Gastroesophageal sphincter (tissue), 4 donors: ENCODE measurements at regions not wholly inside any gene's neighbourhood (a gene's known extent, or its start where the extent isn't known, plus 50 kb on each side); places are given as distances from the start of the nearest gene placed in this dataset.

Experiments used
- ATAC-seq: fragments of 150-250 bp; one replicate; pipeline ENCODE4 v1.9.1; 2016; ENCODE audit warnings: mild to moderate bottlenecking, moderate library complexity
- H3K27ac ChIP-seq, 4 donors: fragments of 200-600 bp; sonication (generic) in 3 of 4; 1 replicate in 3 of 4; 2 replicates in 1 of 4; pipeline ENCODE4 v1.5.1; 2016 to 2019
- H3K27me3 ChIP-seq: fragments of 200-600 bp; sonication (generic); one replicate; pipeline ENCODE4 v1.5.1; 2019
- H3K36me3 ChIP-seq, 2 donors: fragments of 200-600 bp; sonication (generic); one replicate each; pipeline ENCODE4 v1.5.1; 2019; ENCODE audit warnings: control low read depth in 1 of 2
- H3K4me1 ChIP-seq, 3 donors: fragments of 200-600 bp; sonication (generic); 1 replicate in 2 of 3; 2 replicates in 1 of 3; pipeline ENCODE4 v1.5.1; 2016 to 2019; ENCODE audit warnings: control low read depth in 2 of 3
- H3K4me3 ChIP-seq, 2 donors: fragments of 200-600 bp; sonication (generic); one replicate each; pipeline ENCODE4 v1.5.1; 2019; ENCODE audit warnings: mild to moderate bottlenecking in 1 of 2, moderate library complexity in 1 of 2
- H3K9me3 ChIP-seq, 3 donors: fragments of 200-600 bp; sonication (generic); one replicate each; pipeline ENCODE4 v1.5.1; 2017 to 2019; ENCODE audit warnings: control low read depth in 2 of 3
- EP300 ChIP-seq: sonication (generic); formaldehyde crosslinking; IDR thresholded peaks from one replicate; pipeline ENCODE4 v1.6.1; 2017; ENCODE audit warnings: antibody characterized with exemption, mild to moderate bottlenecking
- POLR2A ChIP-seq, 2 donors: fragments of 450-650 bp; IDR thresholded peaks; one replicate each; pipeline ENCODE4 v1.6.1; 2017; ENCODE audit warnings: antibody characterized with exemption in 2 of 2, mild to moderate bottlenecking in 2 of 2, moderate library complexity in 1 of 2
- POLR2AphosphoS5 ChIP-seq: sonication (generic); formaldehyde crosslinking; IDR thresholded peaks from one replicate; pipeline ENCODE4 v1.6.1; 2017; ENCODE audit warnings: antibody characterized with exemption
- WGBS, 2 donors: methylation state at CpG; one replicate each; pipeline ENCODE4 v1.1.5; 2018; ENCODE audit warnings: low coverage in 1 of 2; 5-methylcytosine and 5-hydroxymethylcytosine counted together
- TF ChIP-seq, protein P1 (sequence below), 4 experiments: fragments of 200-600 bp in 2 of 4; fragments of 450-650 bp in 2 of 4; sonication (generic) in 1 of 4; IDR thresholded peaks; one replicate each; pipeline ENCODE4 v1.5.1; 2017 to 2019; ENCODE audit warnings: antibody characterized with exemption in 4 of 4, mild to moderate bottlenecking in 2 of 4, moderate library complexity in 2 of 4

DNA sequence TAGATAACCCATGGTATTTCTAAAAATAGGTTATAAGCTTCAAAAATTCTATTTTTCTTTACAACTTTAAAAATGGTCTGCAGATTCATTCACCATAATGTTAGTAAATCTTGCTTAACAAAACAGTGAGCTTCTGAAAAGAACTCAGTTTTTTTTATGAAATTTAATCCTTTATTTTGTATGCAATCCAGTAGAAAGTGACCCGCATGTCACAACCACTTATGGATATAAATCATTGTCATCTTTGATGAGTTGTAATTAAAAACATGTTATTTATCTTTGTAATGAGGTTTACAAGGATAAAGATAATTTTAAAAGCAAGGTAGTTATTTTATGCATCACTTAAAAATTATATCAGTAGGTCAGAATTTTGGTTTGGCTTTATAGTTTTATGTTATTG is 173.5 kb upstream of the SEMA3A start:
- Histone ChIP-seq H3K9me3 (no peaks in the 10 kb centered on the region), H3K27me3 (no peaks in the 10 kb centered on the region), H3K27ac (no peak overlapping the region), H3K4me1 (peaks cover 0 to 18% (median 0%) of the 10 kb centered on the region in 3 donors), H3K4me3 (no peak overlapping the region), H3K36me3 (no peaks in the 10 kb centered on the region)
- TF ChIP-seq EP300, result no peak
- no peak for TF ChIP-seq POLR2A (IDR thresholded peaks at IDR 0.05)
- TF ChIP-seq, protein P1, sequence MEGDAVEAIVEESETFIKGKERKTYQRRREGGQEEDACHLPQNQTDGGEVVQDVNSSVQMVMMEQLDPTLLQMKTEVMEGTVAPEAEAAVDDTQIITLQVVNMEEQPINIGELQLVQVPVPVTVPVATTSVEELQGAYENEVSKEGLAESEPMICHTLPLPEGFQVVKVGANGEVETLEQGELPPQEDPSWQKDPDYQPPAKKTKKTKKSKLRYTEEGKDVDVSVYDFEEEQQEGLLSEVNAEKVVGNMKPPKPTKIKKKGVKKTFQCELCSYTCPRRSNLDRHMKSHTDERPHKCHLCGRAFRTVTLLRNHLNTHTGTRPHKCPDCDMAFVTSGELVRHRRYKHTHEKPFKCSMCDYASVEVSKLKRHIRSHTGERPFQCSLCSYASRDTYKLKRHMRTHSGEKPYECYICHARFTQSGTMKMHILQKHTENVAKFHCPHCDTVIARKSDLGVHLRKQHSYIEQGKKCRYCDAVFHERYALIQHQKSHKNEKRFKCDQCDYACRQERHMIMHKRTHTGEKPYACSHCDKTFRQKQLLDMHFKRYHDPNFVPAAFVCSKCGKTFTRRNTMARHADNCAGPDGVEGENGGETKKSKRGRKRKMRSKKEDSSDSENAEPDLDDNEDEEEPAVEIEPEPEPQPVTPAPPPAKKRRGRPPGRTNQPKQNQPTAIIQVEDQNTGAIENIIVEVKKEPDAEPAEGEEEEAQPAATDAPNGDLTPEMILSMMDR (IDR thresholded peaks at IDR 0.05), result no peak
- TF ChIP-seq POLR2AphosphoS5, result no peak
- no peak for ATAC-seq
- WGBS, 2 donors, result 83 to 100% methylated on average over 1 of the region's 1 CpG

DNA sequence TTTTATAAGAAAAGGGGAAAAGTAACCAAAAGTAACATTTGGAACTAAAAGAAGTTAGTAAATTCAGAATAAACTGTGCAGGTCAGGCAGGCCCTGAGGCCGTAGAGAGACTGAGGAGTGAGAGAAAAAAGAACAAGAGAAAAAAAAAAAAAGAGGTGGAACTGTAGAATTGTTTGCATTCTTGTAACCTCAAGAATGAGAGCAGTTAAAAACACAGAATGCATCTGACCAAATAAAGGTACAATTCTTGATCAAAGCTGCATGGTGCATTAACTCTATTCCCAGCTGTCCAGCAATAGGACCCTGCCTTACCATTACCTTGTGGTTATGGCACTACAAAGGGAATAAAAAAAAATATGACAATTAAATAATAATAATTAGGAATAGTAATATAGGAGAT is 170.1 kb upstream of the SEMA3A start:
- TF ChIP-seq EP300, result no peak
- no peak for TF ChIP-seq POLR2AphosphoS5
- H3K27me3 ChIP-seq, result no peaks in the 10 kb centered on the region
- WGBS, 2 donors, result 8 to 33% methylated on average over 1 of the region's 1 CpG

DNA sequence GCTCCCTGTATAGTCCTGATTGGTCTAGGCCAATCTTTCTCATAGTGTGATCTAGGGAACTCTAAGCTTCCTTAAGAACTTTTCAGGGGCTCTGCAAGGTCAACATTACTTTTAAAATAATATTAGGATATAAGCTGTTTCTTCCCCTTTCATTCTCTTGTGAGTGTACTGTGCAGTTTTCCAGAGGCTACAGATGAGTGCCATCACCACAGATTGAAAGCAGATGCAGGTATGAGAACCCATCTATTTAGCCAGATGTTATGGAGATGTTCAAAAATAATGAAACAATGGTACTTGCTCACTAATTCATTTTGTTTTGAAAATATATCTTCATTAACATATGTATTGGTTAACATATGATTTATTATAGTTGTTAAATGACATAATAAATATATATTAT is 169.2 kb upstream of the SEMA3A start:
- Histone ChIP-seq H3K4me3 (no peak overlapping the region), H3K27me3 (no peaks in the 10 kb centered on the region), H3K27ac (no peak overlapping the region), H3K4me1 (peaks cover 0 to 21% (median 0%) of the 10 kb centered on the region in 3 donors), H3K9me3 (no peaks in the 10 kb centered on the region), H3K36me3 (no peaks in the 10 kb centered on the region)
- TF ChIP-seq POLR2A (IDR thresholded peaks at IDR 0.05) (no peak), EP300 (no peak), POLR2AphosphoS5 (no peak)
- TF ChIP-seq, protein P1 (IDR thresholded peaks at IDR 0.05), result no peak
- ATAC-seq, result no peak

More for the DNA sequence above, 170.1 kb upstream of the SEMA3A start:
- no peak overlapping the region for H3K4me3 ChIP-seq
- peak overlapping the region in 1 of 4 donors; percentile 17 for H3K27ac ChIP-seq
- H3K4me1 ChIP-seq, result peaks cover 0 to 21% (median 0%) of the 10 kb centered on the region in 3 donors
- ATAC-seq, result no peak
- no peaks in the 10 kb centered on the region for H3K9me3 ChIP-seq
- H3K36me3 ChIP-seq, result no peaks in the 10 kb centered on the region

DNA sequence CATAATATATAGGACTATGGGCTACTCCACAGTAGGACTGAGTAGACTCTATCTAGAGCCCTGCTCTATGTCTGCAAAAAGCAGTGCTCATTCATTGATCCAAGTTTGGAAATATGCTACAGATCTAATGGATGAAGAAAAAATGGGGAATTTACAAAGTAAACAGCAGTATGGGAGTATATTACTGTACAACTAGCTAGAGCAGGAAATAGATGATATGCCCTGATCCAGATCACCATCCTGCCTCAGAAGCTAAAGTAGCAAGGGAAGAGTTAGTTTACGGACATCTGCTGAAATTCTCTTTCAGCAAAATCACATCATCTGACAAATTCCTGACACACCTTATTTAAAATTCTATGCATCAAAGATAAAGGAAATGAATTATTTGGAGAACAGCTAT is 168.2 kb upstream of the SEMA3A start:
- Histone ChIP-seq H3K4me3 (no peak overlapping the region), H3K9me3 (no peaks in the 10 kb centered on the region), H3K36me3 (no peaks in the 10 kb centered on the region), H3K4me1 (peaks cover 0 to 21% (median 0%) of the 10 kb centered on the region in 3 donors), H3K27me3 (no peaks in the 10 kb centered on the region), H3K27ac (no peak overlapping the region)
- no peak for TF ChIP-seq POLR2AphosphoS5
- TF ChIP-seq, protein P1 (IDR thresholded peaks at IDR 0.05), result no peak
- 57 to 86% methylated on average over 1 of the region's 1 CpG for WGBS, 2 donors
- ATAC-seq, result no peak

DNA sequence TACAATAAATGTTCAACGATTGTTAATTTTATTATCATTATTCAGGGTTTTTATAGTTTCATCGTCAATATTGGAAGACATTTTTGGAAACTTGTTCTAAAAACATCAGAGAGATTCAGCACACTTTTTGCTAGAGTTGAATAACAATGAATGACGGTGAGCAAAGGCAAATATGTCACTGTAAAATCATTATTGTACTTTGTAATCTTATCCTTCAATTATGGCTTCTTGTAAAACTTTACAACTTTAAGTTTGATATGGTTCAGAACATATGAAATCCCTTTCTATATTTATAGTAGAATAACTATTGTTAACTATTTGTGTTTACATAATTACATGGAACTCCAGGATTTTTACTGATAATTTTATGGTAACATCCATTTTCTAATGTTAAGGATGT is 167.8 kb upstream of the SEMA3A start:
- TF ChIP-seq, protein P1 (IDR thresholded peaks at IDR 0.05), result no peak
- TF ChIP-seq POLR2A (IDR thresholded peaks at IDR 0.05) (no peak), POLR2AphosphoS5 (no peak), EP300 (no peak)
- Histone ChIP-seq H3K4me3 (no peak overlapping the region), H3K36me3 (no peaks in the 10 kb centered on the region), H3K4me1 (peaks cover 0 to 21% (median 0%) of the 10 kb centered on the region in 3 donors), H3K27me3 (no peaks in the 10 kb centered on the region), H3K9me3 (no peaks in the 10 kb centered on the region), H3K27ac (no peak overlapping the region)
- ATAC-seq, result no peak
- 97 to 100% methylated on average over 3 of the region's 3 CpGs for WGBS, 2 donors
